H1 (cell line): ENCODE measurements at regions not wholly inside any gene's neighbourhood (a gene's known extent, or its start where the extent isn't known, plus 50 kb on each side); places are given as distances from the start of the nearest gene placed in this dataset.

ENCODE experiments used
- CTCF ChIA-PET: fragments of 300-600 bp; sonication (Branson Sonifier 250); formaldehyde crosslinking; loops from one replicate; lab custom pipeline; 2021; ENCODE audit not compliant: partially characterized antibody; lab: Charles Lee
- POLR2A ChIA-PET: fragments of 300-600 bp; sonication (Branson Sonifier 250); formaldehyde crosslinking; loops from one replicate; lab custom pipeline; 2021; ENCODE audit warnings: inconsistent platforms; ENCODE audit not compliant: partially characterized antibody; lab: Charles Lee
- DNase-seq, 2 experiments: peaks; one replicate each; pipeline versions ENCODE4 v3.0.0 to v3.0.0-alpha.2; 2010 to 2022; ENCODE audit warnings: low spot score in 2 of 2, low read depth in 1 of 2, mixed read lengths in 1 of 2
- FAIRE-seq: peaks from 2 replicates; lab custom pipeline; 2011; peaks lifted over from hg19 to GRCh38; lab: Jason Lieb, UNC
- H2AFZ ChIP-seq: 2 replicates; pipeline ENCODE4 v1.8.1; 2012; ENCODE audit warnings: low read length, inconsistent platforms
- H2AK5ac ChIP-seq: 2 replicates; pipeline ENCODE4 v1.6.1; 2013; ENCODE audit warnings: low read depth, low read length
- H2BK120ac ChIP-seq: replicated peaks from 2 replicates; pipeline ENCODE3; 2013; ENCODE audit warnings: low read depth, low read length, inconsistent platforms
- H2BK12ac ChIP-seq: 2 replicates; pipeline ENCODE4 v1.6.1; 2013; ENCODE audit warnings: low read depth, low read length
- H2BK15ac ChIP-seq: 2 replicates; pipeline ENCODE4 v1.6.1; 2013; ENCODE audit warnings: low read length
- H2BK20ac ChIP-seq: 2 replicates; pipeline ENCODE4 v1.6.1; 2013; ENCODE audit warnings: low read length
- H2BK5ac ChIP-seq: 2 replicates; pipeline ENCODE4 v1.6.1; 2013; ENCODE audit warnings: low read depth, low read length
- H3K14ac ChIP-seq: 2 replicates; pipeline ENCODE4 v1.6.1; 2013; ENCODE audit warnings: inconsistent platforms; ENCODE audit not compliant: insufficient read length
- H3K18ac ChIP-seq: 2 replicates; pipeline ENCODE4 v1.6.1; 2013; ENCODE audit warnings: low read length; ENCODE audit errors: extremely low read depth
- H3K23ac ChIP-seq: 2 replicates; pipeline ENCODE4 v1.6.1; 2013; ENCODE audit warnings: inconsistent platforms; ENCODE audit not compliant: insufficient read length
- H3K23me2 ChIP-seq: 2 replicates; pipeline ENCODE4 v1.6.1; 2013; ENCODE audit warnings: low read depth, low read length
- H3K27ac ChIP-seq: 2 replicates; pipeline ENCODE4 v1.6.1; 2011; ENCODE audit warnings: low read depth, low read length, inconsistent platforms
- H3K27me3 ChIP-seq, 4 experiments: replicated peaks in 1 of 4; 1 replicate in 1 of 4; 2 replicates in 3 of 4; pipeline versions ENCODE4 v1.6.1 to v1.8.1; 2011 to 2013; ENCODE audit warnings: low read length in 3 of 4, mild to moderate bottlenecking in 3 of 4, inconsistent platforms in 2 of 4, mixed read lengths in 2 of 4, moderate library complexity in 1 of 4; ENCODE audit not compliant: control insufficient read depth in 3 of 4, insufficient read depth in 3 of 4; ENCODE audit errors: extremely low read depth in 1 of 4
- H3K36me3 ChIP-seq, 4 experiments: 2 replicates each; pipeline versions ENCODE4 v1.6.1 to v1.8.1; 2011 to 2013; ENCODE audit warnings: mild to moderate bottlenecking in 4 of 4, low read length in 3 of 4, moderate library complexity in 2 of 4, control low read depth in 1 of 4, inconsistent platforms in 1 of 4; ENCODE audit not compliant: insufficient read depth in 4 of 4, control insufficient read depth in 2 of 4
- H3K4ac ChIP-seq: replicated peaks from 2 replicates; pipeline ENCODE3; 2013; ENCODE audit warnings: low read length, low read depth, mixed read lengths, inconsistent platforms; ENCODE audit not compliant: insufficient read length
- H3K4me1 ChIP-seq, 4 experiments: replicated peaks in 1 of 4; 1 replicate in 1 of 4; 2 replicates in 3 of 4; pipeline versions ENCODE4 v1.6.1 to v1.8.1; 2011 to 2013; ENCODE audit warnings: low read length in 3 of 4, inconsistent platforms in 2 of 4, mixed read lengths in 1 of 4; ENCODE audit not compliant: insufficient read depth in 4 of 4, control insufficient read depth in 3 of 4
- H3K4me2 ChIP-seq, 2 experiments: 2 replicates each; pipeline versions ENCODE4 v1.6.1 to v1.8.1; 2011 to 2013; ENCODE audit warnings: low read depth in 2 of 2, low read length in 2 of 2, control low read depth in 1 of 2, inconsistent platforms in 1 of 2, mild to moderate bottlenecking in 1 of 2; ENCODE audit not compliant: insufficient read depth in 1 of 2
- H3K4me3 ChIP-seq, 4 experiments: fragments of 200-600, 300-600 bp in 1 of 4; sonication (generic), shearing (Covaris generic), sonication (Bioruptor Twin) in 1 of 4; 2 replicates each; pipeline versions ENCODE4 v1.5.1 to v1.8.1; 2011 to 2016; ENCODE audit warnings: low read length in 4 of 4, low read depth in 3 of 4, control low read depth in 2 of 4, inconsistent platforms in 2 of 4, mild to moderate bottlenecking in 2 of 4, mixed read lengths in 1 of 4, moderate library complexity in 1 of 4; ENCODE audit not compliant: insufficient read depth in 2 of 4; ENCODE audit errors: extremely low read depth in 1 of 4
- H3K56ac ChIP-seq: replicated peaks from 2 replicates; pipeline ENCODE3; 2013; ENCODE audit warnings: low read depth, mild to moderate bottlenecking, mixed read lengths, low read length, inconsistent platforms; ENCODE audit not compliant: insufficient read length
- H3K79me1 ChIP-seq: 2 replicates; pipeline ENCODE4 v1.6.1; 2013; ENCODE audit warnings: low read depth, low read length, control low read depth
- H3K79me2 ChIP-seq, 2 experiments: 2 replicates each; pipeline versions ENCODE4 v1.6.1 to v1.8.1; 2012 to 2013; ENCODE audit warnings: low read length in 2 of 2, mild to moderate bottlenecking in 2 of 2, inconsistent platforms in 1 of 2; ENCODE audit not compliant: insufficient read depth in 2 of 2, control insufficient read depth in 1 of 2
- H3K9ac ChIP-seq, 4 experiments: replicated peaks in 1 of 4; 1 replicate in 1 of 4; 2 replicates in 3 of 4; pipeline versions ENCODE4 v1.6.1 to v1.8.1; 2011 to 2013; ENCODE audit warnings: low read depth in 3 of 4, low read length in 3 of 4, control low read depth in 2 of 4, mild to moderate bottlenecking in 2 of 4, moderate library complexity in 2 of 4, inconsistent platforms in 1 of 4; ENCODE audit errors: extremely low read depth in 1 of 4
- H3K9me3 ChIP-seq, 2 experiments: 2 replicates each; pipeline versions ENCODE4 v1.6.1 to v1.8.1; 2012 to 2013; ENCODE audit warnings: mild to moderate bottlenecking in 2 of 2, moderate library complexity in 2 of 2, control low read depth in 1 of 2, inconsistent platforms in 1 of 2, low read depth in 1 of 2, low read length in 1 of 2, mixed read lengths in 1 of 2; ENCODE audit not compliant: insufficient read depth in 2 of 2
- H4K20me1 ChIP-seq, 2 experiments: replicated peaks in 1 of 2; 2 replicates each; pipeline versions ENCODE3 to v1.8.1; 2011 to 2013; ENCODE audit warnings: inconsistent platforms in 2 of 2, low read length in 2 of 2, mild to moderate bottlenecking in 1 of 2; ENCODE audit not compliant: insufficient read depth in 2 of 2, control insufficient read depth in 1 of 2
- H4K5ac ChIP-seq: 2 replicates; pipeline ENCODE4 v1.6.1; 2013; ENCODE audit warnings: low read length, low read depth, mixed read lengths, inconsistent platforms; ENCODE audit not compliant: insufficient read length
- H4K8ac ChIP-seq: 2 replicates; pipeline ENCODE4 v1.8.0; 2013; ENCODE audit warnings: mild to moderate bottlenecking, moderate library complexity, low read length, inconsistent platforms; ENCODE audit not compliant: insufficient read depth; ENCODE audit errors: extremely low read depth
- H4K91ac ChIP-seq: replicated peaks from 2 replicates; pipeline ENCODE3; 2013; ENCODE audit warnings: low read length, mixed read lengths, inconsistent platforms; ENCODE audit not compliant: insufficient read length
- ATF2 ChIP-seq: IDR thresholded peaks from 2 replicates; pipeline ENCODE4 v1.6.1; 2012; ENCODE audit warnings: low read length, inconsistent platforms
- GABPA ChIP-seq: IDR thresholded peaks from 2 replicates; pipeline ENCODE4 v1.6.1; 2011; ENCODE audit warnings: mild to moderate bottlenecking, low read length, moderate library complexity, borderline replicate concordance; ENCODE audit not compliant: insufficient read depth
- GTF2F1 ChIP-seq: IDR thresholded peaks from 2 replicates; pipeline ENCODE4 v1.6.1; 2012; ENCODE audit warnings: low read depth, low read length, improper control_type of control experiment, borderline replicate concordance
- HDAC2 ChIP-seq, 2 experiments: fragments of 300-600 bp in 1 of 2; sonication (generic) in 1 of 2; IDR thresholded peaks; 2 replicates each; pipeline ENCODE4 v1.6.1; 2011 to 2012; ENCODE audit warnings: low read depth in 2 of 2, low read length in 2 of 2, mild to moderate bottlenecking in 2 of 2, moderate library complexity in 2 of 2, borderline replicate concordance in 1 of 2, inconsistent platforms in 1 of 2
- KDM1A ChIP-seq: fragments of 200-600, 300-600 bp; sonication (generic); IDR thresholded peaks from 2 replicates; pipeline ENCODE4 v1.7.1; 2016; ENCODE audit warnings: mild to moderate bottlenecking, low read length, borderline replicate concordance
- KDM4A ChIP-seq: IDR thresholded peaks from one replicate; pipeline ENCODE4 v1.7.1; 2012; ENCODE audit warnings: low read depth, mild to moderate bottlenecking, moderate library complexity, low read length, inconsistent platforms; ENCODE audit not compliant: severe bottlenecking
- RXRA ChIP-seq: IDR thresholded peaks from 2 replicates; pipeline ENCODE4 v1.6.1; 2011; ENCODE audit warnings: low read depth, mild to moderate bottlenecking, low read length, moderate library complexity; ENCODE audit not compliant: insufficient read depth
- TEAD4 ChIP-seq: IDR thresholded peaks from 2 replicates; pipeline ENCODE4 v1.6.1; 2012; ENCODE audit warnings: low read depth, low read length, inconsistent platforms, mixed read lengths
- YY1 ChIP-seq: IDR thresholded peaks from 2 replicates; pipeline ENCODE4 v1.6.1; 2011; ENCODE audit warnings: low read depth, mild to moderate bottlenecking, low read length
- WGBS, 2 experiments: shearing (Covaris generic) in 1 of 2; methylation state at CpG; one replicate each; pipeline versions ENCODE4 v1.1.6 to v1.1.7; 2013 to 2015; ENCODE audit warnings: low lambda C conversion rate in 2 of 2, mixed read lengths in 2 of 2, inconsistent platforms in 1 of 2, low coverage in 1 of 2, missing lambda C conversion rate in 1 of 2; ENCODE audit not compliant: insufficient replicate concordance in 2 of 2, insufficient coverage in 1 of 2, insufficient read length in 1 of 2; ENCODE audit errors: extremely low coverage in 1 of 2, missing lambda C conversion rate in 1 of 2; 5-methylcytosine and 5-hydroxymethylcytosine counted together

GRCh38 chr13:82370316-82370715 lies 1512.0 kb downstream of the SLITRK1 start:
- Histone ChIP-seq H3K4me2 (no peak overlapping the region), H3K27me3 (no peaks in the 10 kb centered on the region), H3K4me1 (no peaks in the 10 kb centered on the region), H2BK5ac (no peak overlapping the region), H3K79me1 (no peaks in the 10 kb centered on the region), H2BK20ac (no peak overlapping the region), H3K9me3 (no peaks in the 10 kb centered on the region), H3K4me3 (no peak overlapping the region), H3K36me3 (no peaks in the 10 kb centered on the region), H2BK12ac (no peak overlapping the region), H3K18ac (no peak overlapping the region), H2AK5ac (no peak overlapping the region), H3K9ac (no peak overlapping the region), H4K20me1 (no peaks in the 10 kb centered on the region), H3K56ac (no peak overlapping the region), H3K23me2 (no peaks in the 10 kb centered on the region), H3K79me2 (no peaks in the 10 kb centered on the region), H4K5ac (no peak overlapping the region), H2BK15ac (no peak overlapping the region), H3K14ac (no peak overlapping the region), H2AFZ (no peak overlapping the region), H3K27ac (no peak overlapping the region), H2BK120ac (no peak overlapping the region), H3K4ac (no peak overlapping the region), H4K91ac (no peak overlapping the region), H4K8ac (no peak overlapping the region), H3K23ac (no peak overlapping the region)
- 100% methylated on average over 1 of the region's 1 CpG; no CpG with 5 or more reads in 1 of the 2 experiments for WGBS, 2 experiments
- FAIRE-seq (no peak), DNase-seq (no peak)
- ChIA-PET POLR2A (no interaction called here), CTCF (interaction anchor here (0.9 kb wide), 1 partner anchor 28 kb away, joined by 3 read pairs; no protein-coding TSS in a partner anchor)
- TF ChIP-seq KDM1A = no peak
- TF ChIP-seq GTF2F1 = no peak
- no peak for TF ChIP-seq ATF2
- no peak for TF ChIP-seq RXRA
- no peak for TF ChIP-seq YY1
- no peak for TF ChIP-seq KDM4A
- TF ChIP-seq GABPA = no peak
- no peak for TF ChIP-seq TEAD4
- TF ChIP-seq HDAC2 (IDR thresholded peaks at IDR 0.05; ENCODE audit: borderline replicate concordance in 1 of 2, low read depth in 2 of 2, low read length in 2 of 2) = no peak
